NCI-H187 (cell line): ENCODE measurements at regions not wholly inside any gene's neighbourhood (a gene's known extent, or its start where the extent isn't known, plus 50 kb on each side); places are given as distances from the start of the nearest gene placed in this dataset.
"Not testable (repeated sequence)": the region's sequence is repeated elsewhere in the genome, so short reads cannot be mapped to it uniquely, and the experiment has no call there.

ENCODE experiments used
- DNase-seq, 2 experiments: peaks; one replicate each; lab custom pipeline; 2025; lab: John Stamatoyannopoulos, UW

- DNase-seq, result not testable (repeated sequence)
These were observed 116.1 kb upstream of the GJE1 start for GRCh38 chr6:142016666-142017065.

- DNase-seq, result not testable (repeated sequence)
These were observed 117.3 kb upstream of the GJE1 start for GRCh38 chr6:142015463-142015862.

GRCh38 chr6:142015011-142015410, 117.7 kb upstream of the GJE1 start:
- DNase-seq, result no peak

GRCh38 chr6:142014515-142014914, 118.2 kb upstream of the GJE1 start:
- DNase-seq, result no peak

- no peak for DNase-seq
These were observed 118.7 kb upstream of the GJE1 start for GRCh38 chr6:142013875-142014495.

GRCh38 chr6:142013287-142013686, 119.4 kb upstream of the GJE1 start:
- DNase-seq, result no peak

GRCh38 chr6:142011775-142012174, 121.0 kb upstream of the GJE1 start:
- no peak for DNase-seq

GRCh38 chr6:142011156-142011555, 121.6 kb upstream of the GJE1 start:
- DNase-seq, result no peak

- DNase-seq, result no peak
These were observed 123.1 kb upstream of the GJE1 start for GRCh38 chr6:142009647-142010046.

GRCh38 chr6:142008781-142009180, 123.9 kb upstream of the GJE1 start:
- DNase-seq, result no peak

GRCh38 chr6:142008016-142008735, 124.5 kb upstream of the GJE1 start:
- DNase-seq, result no peak

GRCh38 chr6:142005021-142005420, 127.7 kb upstream of the GJE1 start:
- no peak for DNase-seq

GRCh38 chr6:142002825-142003405, 129.8 kb upstream of the GJE1 start:
- DNase-seq, result no peak

- no peak for DNase-seq
These were observed 135.9 kb upstream of the GJE1 start for GRCh38 chr6:141996823-141997222.

GRCh38 chr6:141992109-141992508, 140.6 kb upstream of the GJE1 start:
- DNase-seq, result no peak

GRCh38 chr6:141990840-141991239, 141.9 kb upstream of the GJE1 start:
- DNase-seq, result no peak

GRCh38 chr6:141989706-141989959, 143.1 kb upstream of the GJE1 start:
- no peak for DNase-seq

GRCh38 chr6:141988954-141989705, 143.6 kb upstream of the GJE1 start:
- DNase-seq, result no peak

- DNase-seq, result no peak
These were observed 144.4 kb upstream of the GJE1 start for GRCh38 chr6:141988327-141988726.

GRCh38 chr6:141986457-141986856, 146.3 kb upstream of the GJE1 start:
- no peak for DNase-seq

GRCh38 chr6:141981190-141981589, 151.5 kb upstream of the GJE1 start:
- DNase-seq, result no peak

- no peak for DNase-seq
These were observed 154.9 kb upstream of the GJE1 start for GRCh38 chr6:141977782-141978181.

- no peak for DNase-seq
These were observed 155.7 kb upstream of the GJE1 start for GRCh38 chr6:141976994-141977393.
